ENCODE measurements at regions not wholly inside any gene's neighbourhood (a gene's known extent, or its start where the extent isn't known, plus 50 kb on each side); places are given as distances from the start of the nearest gene placed in this dataset.

DNA sequence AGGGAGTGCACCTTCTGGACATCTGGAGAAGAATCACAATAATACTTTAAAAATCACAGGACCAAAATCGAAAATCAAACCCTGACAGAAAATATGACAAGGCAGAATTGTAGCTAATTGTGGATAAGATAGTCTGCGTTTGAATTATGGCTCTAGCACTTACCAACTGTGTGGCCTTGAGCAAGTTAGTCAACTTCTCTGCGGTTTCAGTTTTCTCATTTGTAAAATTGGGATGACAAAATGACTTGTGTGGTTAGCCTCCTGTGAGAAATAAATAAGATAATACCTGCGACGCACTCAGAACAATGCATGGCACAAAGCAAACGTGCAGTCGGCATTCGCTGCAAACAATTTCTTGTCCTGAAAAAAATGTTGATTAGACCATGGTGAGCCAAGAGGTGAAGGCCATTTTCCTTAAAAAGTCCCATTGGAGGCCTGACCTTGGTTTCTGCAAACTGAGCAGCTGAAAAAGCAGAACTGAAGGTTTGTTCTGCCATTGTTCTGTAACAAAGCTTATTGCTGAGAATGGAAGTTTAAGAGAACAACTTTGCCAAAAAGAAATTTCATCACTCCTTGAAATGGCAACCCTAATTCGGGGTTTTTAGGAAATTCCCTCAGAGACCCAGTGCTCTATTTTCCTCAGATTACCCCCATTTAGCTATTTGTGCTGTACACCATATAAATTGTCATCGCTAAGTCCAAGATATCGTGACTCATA is 266.3 kb downstream of the ERMARD start (continued):
- TF ChIP-seq EGR1 (IDR thresholded peaks at IDR 0.05; ENCODE audit: borderline replicate concordance, low read depth, low read length) (no peak), CTCF (IDR thresholded peaks at IDR 0.05; ENCODE audit: control extremely low read depth in 1 of 3, insufficient read depth in 1 of 3, low read depth in 1 of 3, low read length in 3 of 3) (no peak)

Data from H1 (cell line).